Naive thymus-derived CD4-positive, alpha-beta T cell (primary cell): ENCODE measurements at regions not wholly inside any gene's neighbourhood (a gene's known extent, or its start where the extent isn't known, plus 50 kb on each side); places are given as distances from the start of the nearest gene placed in this dataset.

ENCODE experiments used
- ATAC-seq: fragments of 150-1000 bp; cut with Tn5 transposase; 2 replicates; pipeline ENCODE4 v1.10.0; 2021; ENCODE audit warnings: mild to moderate bottlenecking, moderate library complexity
- CTCF ChIA-PET: fragments of 350-600 bp; sonication (Branson Sonifier 250); formaldehyde crosslinking; loops from one replicate; lab custom pipeline; 2021; ENCODE audit warnings: antibody characterized with exemption; lab: Charles Lee
- POLR2A ChIA-PET: fragments of 350-600 bp; sonication (Branson Sonifier 250); formaldehyde crosslinking; loops from one replicate; lab custom pipeline; 2021; ENCODE audit warnings: antibody characterized with exemption, inconsistent platforms; lab: Charles Lee
- DNase-seq, 9 donors: peaks; one replicate each; pipeline versions ENCODE4 v3.0.0 to v3.0.0-alpha.2; 2020 to 2022; ENCODE audit warnings: mixed read lengths in 1 of 9
- H3K27ac ChIP-seq: one replicate; pipeline ENCODE4 v1.7.0; 2013; ENCODE audit warnings: mild to moderate bottlenecking, low read depth, low read length, moderate library complexity
- H3K27me3 ChIP-seq, 2 donors: one replicate each; pipeline ENCODE4 v1.7.0; 2013; ENCODE audit warnings: low read length in 2 of 2, mild to moderate bottlenecking in 2 of 2, moderate library complexity in 2 of 2; ENCODE audit not compliant: control insufficient read depth in 2 of 2, insufficient read depth in 2 of 2
- H3K36me3 ChIP-seq, 3 experiments: 1 replicate in 2 of 3; 2 replicates in 1 of 3; pipeline ENCODE4 v1.7.0; 2013; ENCODE audit warnings: low read length in 3 of 3, mild to moderate bottlenecking in 3 of 3, moderate library complexity in 1 of 3; ENCODE audit not compliant: insufficient read depth in 3 of 3, control insufficient read depth in 2 of 3
- H3K4me1 ChIP-seq, 2 donors: one replicate each; pipeline ENCODE4 v1.7.0; 2013; ENCODE audit warnings: low read length in 2 of 2, mild to moderate bottlenecking in 2 of 2, moderate library complexity in 1 of 2; ENCODE audit not compliant: control insufficient read depth in 2 of 2, insufficient read depth in 2 of 2
- H3K4me3 ChIP-seq: 2 replicates; pipeline ENCODE4 v1.7.0; 2013; ENCODE audit warnings: mild to moderate bottlenecking, low read length
- H3K9me3 ChIP-seq, 3 experiments: 1 replicate in 2 of 3; 2 replicates in 1 of 3; pipeline ENCODE4 v1.7.0; 2013; ENCODE audit warnings: low read length in 3 of 3; ENCODE audit not compliant: control insufficient read depth in 2 of 3
- H3K27ac Mint-ChIP-seq, 9 donors: one replicate each; pipeline ENCODE4 v1.8.0; 2020 to 2022; ENCODE audit warnings: mixed read lengths in 9 of 9, mild to moderate bottlenecking in 8 of 9, moderate library complexity in 5 of 9, inconsistent platforms in 2 of 9
- H3K27me3 Mint-ChIP-seq, 5 donors: one replicate each; pipeline ENCODE4 v1.8.0; 2021 to 2022; ENCODE audit warnings: mixed read lengths in 5 of 5, mild to moderate bottlenecking in 1 of 5
- H3K36me3 Mint-ChIP-seq, 5 donors: one replicate each; pipeline ENCODE4 v1.8.0; 2020 to 2022; ENCODE audit warnings: mixed read lengths in 5 of 5, mild to moderate bottlenecking in 3 of 5, inconsistent platforms in 1 of 5
- H3K4me1 Mint-ChIP-seq, 7 donors: one replicate each; pipeline ENCODE4 v1.8.0; 2020 to 2022; ENCODE audit warnings: mixed read lengths in 7 of 7, mild to moderate bottlenecking in 3 of 7, inconsistent platforms in 1 of 7
- H3K4me3 Mint-ChIP-seq, 10 donors: one replicate each; pipeline ENCODE4 v1.8.0; 2020 to 2022; ENCODE audit warnings: mild to moderate bottlenecking in 10 of 10, mixed read lengths in 10 of 10, moderate library complexity in 6 of 10, inconsistent platforms in 2 of 10
- H3K9me3 Mint-ChIP-seq, 11 donors: one replicate each; pipeline ENCODE4 v1.8.0; 2020 to 2022; ENCODE audit warnings: mixed read lengths in 11 of 11, mild to moderate bottlenecking in 4 of 11, inconsistent platforms in 1 of 11, moderate library complexity in 1 of 11
- intact Hi-C, 2 donors: fragments of 100-400 bp; cut with micrococcal nuclease; formaldehyde crosslinking; loops; one replicate each; pipeline ENCODE4 v1.15.1; 2023

- CTCF ChIA-PET, result no interaction called here
- H3K27me3 ChIP-seq, result no peaks in the 10 kb centered on the region
- H3K4me3 ChIP-seq, result no peak overlapping the region
These were observed 142.5 kb downstream of the DNAJB6 start for GRCh38 chr7:157479326-157479725.

GRCh38 chr7:157480371-157481050 is 143.7 kb downstream of the DNAJB6 start:
- Mint-ChIP-seq H3K4me1 (peaks cover 20 to 44% (median 34%) of the 10 kb centered on the region in 7 donors), H3K27ac (no peak overlapping the region), H3K36me3 (peaks cover 0 to 16% (median 0%) of the 10 kb centered on the region in 5 donors), H3K27me3 (peaks cover 0 to under 1% (median 0%) of the 10 kb centered on the region in 5 donors), H3K4me3 (no peak overlapping the region), H3K9me3 (peaks cover 0 to 5% (median 0%) of the 10 kb centered on the region in 11 donors)
- no peaks in the 10 kb centered on the region for H3K9me3 ChIP-seq
- ATAC-seq (no peak), DNase-seq (no peak)
- H3K36me3 ChIP-seq, result no peaks in the 10 kb centered on the region
- H3K27ac ChIP-seq, result no peak overlapping the region
- no peaks in the 10 kb centered on the region for H3K27me3 ChIP-seq
- ChIA-PET CTCF (interaction anchor here (0.6 to 1.2 kb wide), 2 partner anchors 128 to 147 kb away, joined by 3 to 5 read pairs; no protein-coding TSS in a partner anchor), POLR2A (interaction anchor here (0.9 kb wide), 1 partner anchor 10 kb away, joined by 5 read pairs; no protein-coding TSS in a partner anchor)
- intact Hi-C loops, result no loop called here
- peaks cover 8 to 17% of the 10 kb centered on the region in 2 donors for H3K4me1 ChIP-seq
- no peak overlapping the region for H3K4me3 ChIP-seq

More at GRCh38 chr7:157479326-157479725, 142.5 kb downstream of the DNAJB6 start:
- Mint-ChIP-seq H3K36me3 (peaks cover 0 to 24% (median 0%) of the 10 kb centered on the region in 5 donors), H3K27me3 (no peaks in the 10 kb centered on the region), H3K9me3 (peaks cover 0 to 11% (median 6%) of the 10 kb centered on the region in 11 donors), H3K27ac (peak overlapping the region in 7 of 9 donors; percentile 46 to 97 (median 82)), H3K4me1 (peaks cover 24 to 50% (median 33%) of the 10 kb centered on the region in 7 donors), H3K4me3 (peak overlapping the region in 7 of 10 donors; percentile 12 to 77 (median 35))
- peaks cover 0 to 17% of the 10 kb centered on the region in 2 donors for H3K4me1 ChIP-seq
- ATAC-seq, result no peak
- H3K9me3 ChIP-seq, result no peaks in the 10 kb centered on the region
- H3K27ac ChIP-seq, result no peak overlapping the region
- no peak for DNase-seq
- no peaks in the 10 kb centered on the region for H3K36me3 ChIP-seq
- intact Hi-C loops, result loop anchor here in 1 of 2 donors (2.0 kb wide), 1 partner anchor 89 kb away; no protein-coding TSS in a partner anchor
- POLR2A ChIA-PET, result interaction anchor here (1.7 kb wide), 1 partner anchor 11 kb away, joined by 7 read pairs; no protein-coding TSS in a partner anchor

DNA sequence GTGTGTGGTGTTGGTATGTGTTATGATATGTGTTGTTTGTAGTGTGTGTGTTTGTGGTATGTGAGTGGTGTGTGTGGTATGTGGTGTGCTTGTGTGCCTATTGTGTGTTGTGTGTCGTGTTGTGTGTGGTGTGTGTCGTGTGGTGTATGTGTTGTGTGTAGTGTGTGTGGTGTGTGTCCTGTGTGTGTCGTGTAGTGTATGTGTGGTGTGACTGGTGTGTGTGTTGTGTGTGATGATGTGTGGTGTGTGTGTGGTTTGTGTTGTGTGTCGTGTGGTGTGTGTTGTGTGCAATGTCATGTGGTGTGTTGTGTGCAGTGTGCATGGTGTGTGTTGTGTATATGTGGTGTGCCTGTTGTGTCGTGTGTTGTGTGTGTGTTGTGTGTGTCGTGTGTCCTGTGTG is 144.6 kb downstream of the DNAJB6 start:
- Mint-ChIP-seq H3K27ac (no peak overlapping the region), H3K27me3 (peaks cover 0 to 2% (median 0%) of the 10 kb centered on the region in 5 donors), H3K4me3 (no peak overlapping the region), H3K9me3 (peaks cover 0 to 2% (median 0%) of the 10 kb centered on the region in 11 donors), H3K4me1 (peaks cover 20 to 38% (median 30%) of the 10 kb centered on the region in 7 donors), H3K36me3 (peaks cover 0 to 8% (median 0%) of the 10 kb centered on the region in 5 donors)
- no peak overlapping the region for H3K27ac ChIP-seq
- POLR2A ChIA-PET, result interaction anchor here (0.9 kb wide), 1 partner anchor 11 kb away, joined by 5 read pairs; no protein-coding TSS in a partner anchor
- no peaks in the 10 kb centered on the region for H3K9me3 ChIP-seq
- no peaks in the 10 kb centered on the region for H3K36me3 ChIP-seq
- DNase-seq (no peak), ATAC-seq (no peak)
- CTCF ChIA-PET, result interaction anchor here (1.2 kb wide), 1 partner anchor 146 kb away, joined by 5 read pairs; no protein-coding TSS in a partner anchor
- no peaks in the 10 kb centered on the region for H3K27me3 ChIP-seq
- H3K4me1 ChIP-seq, result peaks cover 10 to 17% of the 10 kb centered on the region in 2 donors
- no peak overlapping the region for H3K4me3 ChIP-seq
- intact Hi-C loops, result no loop called here

DNA sequence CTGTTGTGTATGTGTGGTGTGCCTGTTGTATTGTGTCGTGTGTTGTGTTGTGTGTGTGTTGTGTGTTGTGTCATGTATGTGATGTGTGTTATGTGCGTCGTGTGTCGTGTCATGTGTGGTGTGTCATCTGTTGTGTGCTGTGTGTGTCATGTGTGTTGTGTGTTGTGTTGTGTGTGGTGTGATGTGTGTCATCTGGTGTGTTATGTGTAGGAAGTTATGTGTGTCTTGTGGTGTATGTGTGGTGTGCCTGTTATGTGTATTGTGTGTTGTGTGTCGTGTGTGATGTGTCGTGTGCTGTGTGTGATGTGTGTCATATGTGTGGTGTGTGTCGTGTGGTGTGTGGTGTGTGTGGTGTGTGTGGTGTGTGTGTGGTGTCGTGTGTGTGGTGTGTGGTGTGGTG is 145.2 kb downstream of the DNAJB6 start:
- peaks cover 10 to 17% of the 10 kb centered on the region in 2 donors for H3K4me1 ChIP-seq
- H3K9me3 ChIP-seq, result no peaks in the 10 kb centered on the region
- H3K4me3 Mint-ChIP-seq, result no peak overlapping the region
- POLR2A ChIA-PET, result no interaction called here
- H3K4me3 ChIP-seq, result no peak overlapping the region
- peaks cover 0 to 2% (median 0%) of the 10 kb centered on the region in 11 donors for H3K9me3 Mint-ChIP-seq
- intact Hi-C loops, result no loop called here
- no peaks in the 10 kb centered on the region for H3K36me3 ChIP-seq
- no peak overlapping the region for H3K27ac ChIP-seq
- no peak for ATAC-seq
- H3K27ac Mint-ChIP-seq, result no peak overlapping the region
- CTCF ChIA-PET, result no interaction called here
- H3K36me3 Mint-ChIP-seq, result peaks cover 0 to 6% (median 0%) of the 10 kb centered on the region in 5 donors
- H3K27me3 Mint-ChIP-seq, result peaks cover 0 to 4% (median 0%) of the 10 kb centered on the region in 5 donors
- peaks cover 24 to 43% (median 31%) of the 10 kb centered on the region in 7 donors for H3K4me1 Mint-ChIP-seq
- no peak for DNase-seq
- H3K27me3 ChIP-seq, result no peaks in the 10 kb centered on the region

- DNase-seq, result no peak
- H3K36me3 Mint-ChIP-seq, result peaks cover 0 to 6% (median 0%) of the 10 kb centered on the region in 5 donors
- CTCF ChIA-PET, result no interaction called here
These were observed 145.8 kb downstream of the DNAJB6 start for GRCh38 chr7:157482517-157483087.

GRCh38 chr7:157483515-157483914 is 146.7 kb downstream of the DNAJB6 start:
- CTCF ChIA-PET, result interaction anchor here (2.4 kb wide), 1 partner anchor 51 kb away, joined by 6 read pairs; no protein-coding TSS in a partner anchor

More at GRCh38 chr7:157482517-157483087, 145.8 kb downstream of the DNAJB6 start:
- POLR2A ChIA-PET, result interaction anchor here (0.9 kb wide), 1 partner anchor 143 kb away, joined by 3 read pairs; no protein-coding TSS in a partner anchor
- intact Hi-C loops, result no loop called here
- Mint-ChIP-seq H3K4me1 (peaks cover 22 to 38% (median 32%) of the 10 kb centered on the region in 7 donors), H3K27ac (no peak overlapping the region), H3K27me3 (peaks cover 0 to 8% (median 0%) of the 10 kb centered on the region in 5 donors), H3K4me3 (no peak overlapping the region), H3K9me3 (peaks cover 0 to 2% (median 0%) of the 10 kb centered on the region in 11 donors)
- Histone ChIP-seq H3K4me1 (peaks cover 10 to 14% of the 10 kb centered on the region in 2 donors), H3K27ac (no peak overlapping the region), H3K27me3 (no peaks in the 10 kb centered on the region), H3K9me3 (no peaks in the 10 kb centered on the region), H3K4me3 (no peak overlapping the region), H3K36me3 (no peaks in the 10 kb centered on the region)
- no peak for ATAC-seq

More at GRCh38 chr7:157483515-157483914, 146.7 kb downstream of the DNAJB6 start:
- H3K36me3 Mint-ChIP-seq, result peaks cover 0 to 3% (median 0%) of the 10 kb centered on the region in 5 donors
- H3K4me3 Mint-ChIP-seq, result no peak overlapping the region
- no peaks in the 10 kb centered on the region for H3K9me3 Mint-ChIP-seq
- intact Hi-C loops, result no loop called here
- peaks cover 0 to 8% (median 0%) of the 10 kb centered on the region in 5 donors for H3K27me3 Mint-ChIP-seq
- Histone ChIP-seq H3K9me3 (no peaks in the 10 kb centered on the region), H3K36me3 (no peaks in the 10 kb centered on the region), H3K27me3 (no peaks in the 10 kb centered on the region), H3K4me1 (peaks cover 10 to 11% of the 10 kb centered on the region in 2 donors), H3K27ac (no peak overlapping the region), H3K4me3 (no peak overlapping the region)
- POLR2A ChIA-PET, result interaction anchor here (1.0 to 1.9 kb wide), 2 partner anchors 8 to 12 kb away, joined by 3 to 6 read pairs; no protein-coding TSS in a partner anchor
- peak overlapping the region in 2 of 9 donors; percentile 51 to 67 for H3K27ac Mint-ChIP-seq
- H3K4me1 Mint-ChIP-seq, result peaks cover 14 to 29% (median 26%) of the 10 kb centered on the region in 7 donors
- no peak for DNase-seq
- ATAC-seq, result no peak
